GM23338 (cell line): ENCODE measurements at regions not wholly inside any gene's neighbourhood (a gene's known extent, or its start where the extent isn't known, plus 50 kb on each side); places are given as distances from the start of the nearest gene placed in this dataset.

Source experiments
- ATAC-seq: fragments of 200-7000 bp; cut with Tn5 transposase; 3 replicates; pipeline ENCODE4 v1.9.1; 2020
- DNase-seq: peaks from one replicate; pipeline ENCODE4 v3.0.0-alpha.2; 2015; ENCODE audit warnings: low spot score
- H2AFZ ChIP-seq: fragments of 200-600 bp; sonication (generic); 2 replicates; pipeline ENCODE4 v1.8.0; 2016; ENCODE audit warnings: antibody characterized with exemption, mild to moderate bottlenecking, moderate library complexity
- H3F3A ChIP-seq: fragments of 200-600 bp; sonication (generic); replicated peaks from 2 replicates; pipeline ENCODE4 v1.8.0; 2017; ENCODE audit warnings: antibody characterized with exemption, mixed run types, low read depth
- H3K27ac ChIP-seq: fragments of 200-600 bp; sonication (generic); 2 replicates; pipeline ENCODE4 v1.6.1; 2016; ENCODE audit warnings: low read depth
- H3K27me3 ChIP-seq: fragments of 200-600 bp; sonication (generic); 2 replicates; pipeline ENCODE4 v1.8.0; 2016; ENCODE audit warnings: mild to moderate bottlenecking, mixed run types, moderate library complexity; ENCODE audit not compliant: insufficient read depth
- H3K36me3 ChIP-seq: fragments of 200-600 bp; sonication (generic); 2 replicates; pipeline ENCODE4 v1.8.0; 2016; ENCODE audit warnings: mild to moderate bottlenecking; ENCODE audit not compliant: insufficient read depth
- H3K4me1 ChIP-seq: fragments of 200-600 bp; sonication (generic); 2 replicates; pipeline ENCODE4 v1.8.0; 2016; ENCODE audit warnings: mild to moderate bottlenecking, moderate library complexity; ENCODE audit not compliant: insufficient read depth
- H3K4me2 ChIP-seq: fragments of 200-600 bp; sonication (generic); 2 replicates; pipeline ENCODE4 v1.7.1; 2017; ENCODE audit warnings: mixed run types
- H3K4me3 ChIP-seq: fragments of 200-600 bp; sonication (generic); 2 replicates; pipeline ENCODE4 v1.6.1; 2016; ENCODE audit warnings: mixed run types
- H3K79me2 ChIP-seq: fragments of 200-600 bp; sonication (generic); replicated peaks from 2 replicates; pipeline ENCODE4 v1.8.0; 2017; ENCODE audit warnings: mild to moderate bottlenecking; ENCODE audit not compliant: insufficient read depth
- H3K9me2 ChIP-seq: fragments of 200-600 bp; sonication (generic); 2 replicates; pipeline ENCODE4 v1.8.0; 2017; ENCODE audit not compliant: insufficient read depth
- H4K20me1 ChIP-seq: fragments of 200-600 bp; sonication (generic); replicated peaks from 2 replicates; pipeline ENCODE4 v1.8.0; 2017; ENCODE audit warnings: mild to moderate bottlenecking; ENCODE audit not compliant: insufficient read depth
- H3K27ac Mint-ChIP-seq: 2 replicates; pipeline ENCODE4 v1.8.0; 2020; ENCODE audit warnings: inconsistent platforms, mild to moderate bottlenecking, moderate library complexity, mixed read lengths
- H3K27me3 Mint-ChIP-seq: 3 replicates; pipeline ENCODE4 v1.8.0; 2022; ENCODE audit warnings: low read depth, mild to moderate bottlenecking, moderate library complexity, mixed read lengths, inconsistent platforms; ENCODE audit not compliant: insufficient read depth, poor library complexity
- H3K36me3 Mint-ChIP-seq: 3 replicates; pipeline ENCODE4 v1.8.0; 2021; ENCODE audit warnings: low read depth, mild to moderate bottlenecking, inconsistent platforms, moderate library complexity, mixed read lengths
- H3K4me1 Mint-ChIP-seq: 3 replicates; pipeline ENCODE4 v1.8.0; 2020; ENCODE audit warnings: mild to moderate bottlenecking, inconsistent platforms, mixed read lengths
- H3K4me3 Mint-ChIP-seq: 3 replicates; pipeline ENCODE4 v1.8.0; 2021; ENCODE audit warnings: moderate library complexity, mild to moderate bottlenecking, inconsistent platforms, mixed read lengths
- H3K9me3 Mint-ChIP-seq: 3 replicates; pipeline ENCODE4 v1.8.0; 2020; ENCODE audit warnings: moderate library complexity, mild to moderate bottlenecking, inconsistent platforms, mixed read lengths
- EZH2 ChIP-seq: fragments of 200-600 bp; sonication (generic); IDR thresholded peaks from one replicate; pipeline ENCODE4 v1.8.0; 2017; ENCODE audit warnings: antibody characterized with exemption, mild to moderate bottlenecking, low read depth; ENCODE audit not compliant: unreplicated experiment
- NANOG ChIP-seq: IDR thresholded peaks from 2 replicates; pipeline ENCODE4 v1.6.1; 2016; ENCODE audit warnings: antibody characterized with exemption, borderline replicate concordance
- ZNF114 ChIP-seq: fragments of 250-450 bp; sonication (Bioruptor Pico); IDR thresholded peaks from 2 replicates; pipeline ENCODE4 v1.5.0; 2020; ENCODE audit warnings: mild to moderate bottlenecking, moderate library complexity
- TF ChIP-seq, protein P1 (sequence below): fragments of 250-450 bp; sonication (Bioruptor Pico); IDR thresholded peaks from 2 replicates; pipeline ENCODE4 v1.5.0; 2020; ENCODE audit warnings: mild to moderate bottlenecking, moderate library complexity
- TF ChIP-seq, protein P2 (sequence below), 2 experiments: fragments of 200-600 bp in 1 of 2; sonication (generic) in 1 of 2; conservative IDR thresholded peaks; 2 replicates each; pipeline versions ENCODE4 v1.5.1 to v1.6.1; 2016 to 2017; ENCODE audit warnings: antibody characterized with exemption in 2 of 2, low read depth in 2 of 2, mild to moderate bottlenecking in 2 of 2, moderate library complexity in 1 of 2

DNA sequence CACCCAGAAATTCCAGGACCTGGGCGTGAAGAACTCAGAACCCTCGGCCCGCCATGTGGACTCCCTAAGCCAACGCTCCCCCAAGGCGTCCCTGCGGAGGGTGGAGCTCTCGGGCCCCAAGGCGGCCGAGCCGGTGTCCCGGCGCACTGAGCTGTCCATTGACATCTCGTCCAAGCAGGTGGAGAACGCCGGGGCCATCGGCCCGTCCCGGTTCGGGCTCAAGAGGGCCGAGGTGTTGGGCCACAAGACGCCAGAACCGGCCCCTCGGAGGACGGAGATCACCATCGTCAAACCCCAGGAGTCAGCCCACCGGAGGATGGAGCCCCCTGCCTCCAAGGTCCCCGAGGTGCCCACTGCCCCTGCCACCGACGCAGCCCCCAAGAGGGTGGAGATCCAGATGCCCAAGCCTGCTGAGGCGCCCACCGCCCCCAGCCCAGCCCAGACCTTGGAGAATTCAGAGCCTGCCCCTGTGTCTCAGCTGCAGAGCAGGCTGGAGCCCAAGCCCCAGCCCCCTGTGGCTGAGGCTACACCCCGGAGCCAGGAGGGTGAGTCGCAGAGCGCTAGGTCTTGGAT lies 261.5 kb downstream of the SEC14L1 start:
- Histone ChIP-seq H3K27ac (no peak overlapping the region), H3K27me3 (no peaks in the 10 kb centered on the region), H3K4me2 (no peak overlapping the region), H3K79me2 (peaks cover 73% of the 10 kb centered on the region), H3K9me2 (no peaks in the 10 kb centered on the region), H3K4me3 (no peak overlapping the region), H3K4me1 (no peaks in the 10 kb centered on the region), H2AFZ (no peak overlapping the region), H3F3A (no peaks in the 10 kb centered on the region), H3K36me3 (no peaks in the 10 kb centered on the region), H4K20me1 (peaks cover 7% of the 10 kb centered on the region; the same call in 1 of the 2 replicates)
- TF ChIP-seq, protein P1, sequence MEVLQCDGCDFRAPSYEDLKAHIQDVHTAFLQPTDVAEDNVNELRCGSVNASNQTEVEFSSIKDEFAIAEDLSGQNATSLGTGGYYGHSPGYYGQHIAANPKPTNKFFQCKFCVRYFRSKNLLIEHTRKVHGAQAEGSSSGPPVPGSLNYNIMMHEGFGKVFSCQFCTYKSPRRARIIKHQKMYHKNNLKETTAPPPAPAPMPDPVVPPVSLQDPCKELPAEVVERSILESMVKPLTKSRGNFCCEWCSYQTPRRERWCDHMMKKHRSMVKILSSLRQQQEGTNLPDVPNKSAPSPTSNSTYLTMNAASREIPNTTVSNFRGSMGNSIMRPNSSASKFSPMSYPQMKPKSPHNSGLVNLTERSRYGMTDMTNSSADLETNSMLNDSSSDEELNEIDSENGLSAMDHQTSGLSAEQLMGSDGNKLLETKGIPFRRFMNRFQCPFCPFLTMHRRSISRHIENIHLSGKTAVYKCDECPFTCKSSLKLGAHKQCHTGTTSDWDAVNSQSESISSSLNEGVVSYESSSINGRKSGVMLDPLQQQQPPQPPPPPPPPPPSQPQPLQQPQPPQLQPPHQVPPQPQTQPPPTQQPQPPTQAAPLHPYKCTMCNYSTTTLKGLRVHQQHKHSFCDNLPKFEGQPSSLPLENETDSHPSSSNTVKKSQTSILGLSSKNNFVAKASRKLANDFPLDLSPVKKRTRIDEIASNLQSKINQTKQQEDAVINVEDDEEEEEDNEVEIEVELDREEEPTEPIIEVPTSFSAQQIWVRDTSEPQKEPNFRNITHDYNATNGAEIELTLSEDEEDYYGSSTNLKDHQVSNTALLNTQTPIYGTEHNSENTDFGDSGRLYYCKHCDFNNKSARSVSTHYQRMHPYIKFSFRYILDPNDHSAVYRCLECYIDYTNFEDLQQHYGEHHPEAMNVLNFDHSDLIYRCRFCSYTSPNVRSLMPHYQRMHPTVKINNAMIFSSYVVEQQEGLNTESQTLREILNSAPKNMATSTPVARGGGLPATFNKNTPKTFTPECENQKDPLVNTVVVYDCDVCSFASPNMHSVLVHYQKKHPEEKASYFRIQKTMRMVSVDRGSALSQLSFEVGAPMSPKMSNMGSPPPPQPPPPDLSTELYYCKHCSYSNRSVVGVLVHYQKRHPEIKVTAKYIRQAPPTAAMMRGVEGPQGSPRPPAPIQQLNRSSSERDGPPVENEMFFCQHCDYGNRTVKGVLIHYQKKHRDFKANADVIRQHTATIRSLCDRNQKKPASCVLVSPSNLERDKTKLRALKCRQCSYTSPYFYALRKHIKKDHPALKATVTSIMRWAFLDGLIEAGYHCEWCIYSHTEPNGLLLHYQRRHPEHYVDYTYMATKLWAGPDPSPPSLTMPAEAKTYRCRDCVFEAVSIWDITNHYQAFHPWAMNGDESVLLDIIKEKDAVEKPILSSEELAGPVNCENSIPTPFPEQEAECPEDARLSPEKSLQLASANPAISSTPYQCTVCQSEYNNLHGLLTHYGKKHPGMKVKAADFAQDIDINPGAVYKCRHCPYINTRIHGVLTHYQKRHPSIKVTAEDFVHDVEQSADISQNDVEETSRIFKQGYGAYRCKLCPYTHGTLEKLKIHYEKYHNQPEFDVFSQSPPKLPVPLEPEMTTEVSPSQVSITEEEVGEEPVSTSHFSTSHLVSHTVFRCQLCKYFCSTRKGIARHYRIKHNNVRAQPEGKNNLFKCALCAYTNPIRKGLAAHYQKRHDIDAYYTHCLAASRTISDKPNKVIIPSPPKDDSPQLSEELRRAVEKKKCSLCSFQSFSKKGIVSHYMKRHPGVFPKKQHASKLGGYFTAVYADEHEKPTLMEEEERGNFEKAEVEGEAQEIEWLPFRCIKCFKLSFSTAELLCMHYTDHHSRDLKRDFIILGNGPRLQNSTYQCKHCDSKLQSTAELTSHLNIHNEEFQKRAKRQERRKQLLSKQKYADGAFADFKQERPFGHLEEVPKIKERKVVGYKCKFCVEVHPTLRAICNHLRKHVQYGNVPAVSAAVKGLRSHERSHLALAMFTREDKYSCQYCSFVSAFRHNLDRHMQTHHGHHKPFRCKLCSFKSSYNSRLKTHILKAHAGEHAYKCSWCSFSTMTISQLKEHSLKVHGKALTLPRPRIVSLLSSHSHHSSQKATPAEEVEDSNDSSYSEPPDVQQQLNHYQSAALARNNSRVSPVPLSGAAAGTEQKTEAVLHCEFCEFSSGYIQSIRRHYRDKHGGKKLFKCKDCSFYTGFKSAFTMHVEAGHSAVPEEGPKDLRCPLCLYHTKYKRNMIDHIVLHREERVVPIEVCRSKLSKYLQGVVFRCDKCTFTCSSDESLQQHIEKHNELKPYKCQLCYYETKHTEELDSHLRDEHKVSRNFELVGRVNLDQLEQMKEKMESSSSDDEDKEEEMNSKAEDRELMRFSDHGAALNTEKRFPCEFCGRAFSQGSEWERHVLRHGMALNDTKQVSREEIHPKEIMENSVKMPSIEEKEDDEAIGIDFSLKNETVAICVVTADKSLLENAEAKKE (CRISPR knock-in tag): no peak
- TF ChIP-seq, protein P2, sequence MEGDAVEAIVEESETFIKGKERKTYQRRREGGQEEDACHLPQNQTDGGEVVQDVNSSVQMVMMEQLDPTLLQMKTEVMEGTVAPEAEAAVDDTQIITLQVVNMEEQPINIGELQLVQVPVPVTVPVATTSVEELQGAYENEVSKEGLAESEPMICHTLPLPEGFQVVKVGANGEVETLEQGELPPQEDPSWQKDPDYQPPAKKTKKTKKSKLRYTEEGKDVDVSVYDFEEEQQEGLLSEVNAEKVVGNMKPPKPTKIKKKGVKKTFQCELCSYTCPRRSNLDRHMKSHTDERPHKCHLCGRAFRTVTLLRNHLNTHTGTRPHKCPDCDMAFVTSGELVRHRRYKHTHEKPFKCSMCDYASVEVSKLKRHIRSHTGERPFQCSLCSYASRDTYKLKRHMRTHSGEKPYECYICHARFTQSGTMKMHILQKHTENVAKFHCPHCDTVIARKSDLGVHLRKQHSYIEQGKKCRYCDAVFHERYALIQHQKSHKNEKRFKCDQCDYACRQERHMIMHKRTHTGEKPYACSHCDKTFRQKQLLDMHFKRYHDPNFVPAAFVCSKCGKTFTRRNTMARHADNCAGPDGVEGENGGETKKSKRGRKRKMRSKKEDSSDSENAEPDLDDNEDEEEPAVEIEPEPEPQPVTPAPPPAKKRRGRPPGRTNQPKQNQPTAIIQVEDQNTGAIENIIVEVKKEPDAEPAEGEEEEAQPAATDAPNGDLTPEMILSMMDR (conservative IDR thresholded peaks at IDR 0.05; ENCODE audit: low read depth in 2 of 2): no peak
- TF ChIP-seq ZNF114 (no peak), EZH2 (no peak), NANOG (no peak)
- Mint-ChIP-seq H3K4me1 (peaks cover 24% of the 10 kb centered on the region), H3K4me3 (no peak overlapping the region), H3K27ac (no peak overlapping the region), H3K27me3 (peaks cover 19% of the 10 kb centered on the region), H3K9me3 (no peaks in the 10 kb centered on the region; the same call in 2 of the 3 replicates), H3K36me3 (peaks cover 16% of the 10 kb centered on the region; the same call in 2 of the 3 replicates)
- no peak for ATAC-seq
- no peak for DNase-seq
